SHP77 (cell line): ENCODE measurements at regions not wholly inside any gene's neighbourhood (a gene's known extent, or its start where the extent isn't known, plus 50 kb on each side); places are given as distances from the start of the nearest gene placed in this dataset.
"Not testable (repeated sequence)": the region's sequence is repeated elsewhere in the genome, so short reads cannot be mapped to it uniquely, and the experiment has no call there.

Experiments used
- DNase-seq, 2 experiments: peaks; one replicate each; lab custom pipeline; 2025; lab: John Stamatoyannopoulos, UW

DNA sequence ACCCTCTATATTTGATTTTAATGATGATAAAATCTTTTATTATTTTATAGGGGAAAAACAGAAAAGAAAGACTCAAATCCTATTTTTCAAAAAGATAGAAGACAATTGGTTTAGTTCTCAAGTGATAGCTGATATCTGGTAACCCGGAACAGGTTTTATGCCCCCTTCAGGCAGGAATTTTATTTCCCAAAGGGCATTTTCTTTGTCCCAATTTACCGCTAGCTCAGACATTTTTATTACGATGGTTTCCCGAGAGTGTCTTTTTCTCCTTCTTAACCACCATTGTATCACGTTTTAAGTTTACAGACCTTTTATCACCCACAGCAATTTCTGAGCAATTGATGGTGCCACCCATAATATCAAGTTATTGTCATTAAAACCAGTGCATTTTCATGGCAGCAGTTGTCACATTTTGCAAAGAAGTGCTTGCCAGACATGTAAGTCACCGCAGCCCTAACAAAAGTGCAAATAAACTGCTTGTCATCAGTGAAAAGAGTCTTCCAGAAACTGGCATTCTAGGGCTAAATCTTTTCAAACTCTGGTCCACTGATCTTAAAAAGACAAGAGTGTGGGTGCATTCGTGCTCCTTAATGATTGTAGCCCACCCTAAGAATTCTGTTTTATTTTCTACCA lies 204.8 kb upstream of the VCX start:
- DNase-seq = no peak

DNA sequence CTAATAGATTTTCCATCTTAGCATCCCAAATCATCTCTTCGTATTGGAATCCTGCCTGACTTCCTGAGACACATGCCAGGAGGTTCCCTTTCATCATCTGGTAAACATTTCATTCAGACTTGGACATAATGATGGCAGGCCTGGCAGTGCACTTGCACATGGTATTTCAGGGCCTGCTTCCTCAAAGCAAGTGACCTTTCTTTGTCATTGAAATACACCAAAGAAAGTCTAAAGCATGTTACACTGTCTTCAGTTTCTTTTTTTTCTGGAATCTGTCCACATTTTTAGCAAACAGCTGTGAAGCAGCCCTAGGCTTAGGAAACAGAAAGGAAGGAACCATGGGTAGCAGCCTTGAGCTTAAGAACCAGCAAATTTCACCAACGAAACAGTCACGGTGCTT lies 205.9 kb upstream of the VCX start:
- no peak for DNase-seq

DNA sequence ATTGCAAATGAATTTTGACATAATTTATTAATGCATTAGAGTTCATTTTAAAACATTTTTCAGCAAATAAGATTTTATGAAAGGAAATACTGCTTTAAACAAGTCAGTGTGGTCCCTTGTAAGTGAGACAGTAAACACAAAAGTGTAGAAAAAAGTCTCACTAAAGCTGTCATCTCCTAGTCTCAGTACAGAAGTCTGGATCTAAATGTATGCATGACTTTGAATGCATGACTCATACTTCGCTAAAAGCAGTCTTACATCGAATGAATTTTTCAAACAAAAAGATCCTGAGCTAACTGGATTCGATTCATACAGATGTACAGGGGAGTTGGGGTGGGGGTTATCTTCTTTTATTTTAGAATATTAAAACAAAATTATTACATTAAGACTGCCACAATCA lies 207.4 kb upstream of the VCX start:
- DNase-seq = no peak

DNA sequence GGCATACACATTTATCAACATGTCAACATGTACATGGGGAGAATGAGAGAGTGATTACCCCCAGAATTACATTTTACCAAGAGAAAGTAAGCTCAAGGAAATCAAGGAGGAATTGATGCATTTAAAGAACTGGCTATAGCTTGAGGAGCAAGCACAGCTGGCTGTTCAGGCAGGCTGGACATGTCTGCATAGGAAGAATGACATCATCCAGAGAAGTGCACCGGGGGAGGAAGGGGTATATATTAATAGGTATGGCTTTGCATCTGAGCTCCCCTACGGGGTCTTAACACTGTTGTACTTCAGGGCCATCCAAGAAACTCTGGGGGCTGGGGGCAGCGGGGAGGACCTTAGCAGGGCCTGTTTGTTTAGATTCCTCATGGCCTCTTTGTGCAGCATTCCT lies 222.4 kb upstream of the VCX start:
- DNase-seq = peak in 1 of 2 experiments; percentile 24

DNA sequence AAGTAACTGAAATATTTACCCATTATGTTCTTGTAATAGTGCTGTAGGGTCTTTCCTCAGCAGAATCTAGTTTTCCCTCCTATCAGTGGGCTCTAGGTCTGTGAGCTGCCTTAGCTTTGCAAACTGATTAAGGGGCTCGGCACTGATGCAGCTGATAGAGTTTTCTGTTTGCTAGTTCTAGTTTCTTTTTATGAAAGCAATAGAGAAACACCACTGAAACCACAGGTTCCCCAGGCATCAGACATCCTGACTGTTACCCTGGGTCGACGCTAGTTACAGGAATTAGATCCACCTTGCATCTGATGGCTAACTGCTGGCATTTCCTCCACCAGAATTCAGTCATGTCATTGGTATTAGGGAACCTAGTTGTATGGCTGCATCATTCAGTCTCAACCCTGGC lies 225.0 kb upstream of the VCX start:
- no peak for DNase-seq

DNA sequence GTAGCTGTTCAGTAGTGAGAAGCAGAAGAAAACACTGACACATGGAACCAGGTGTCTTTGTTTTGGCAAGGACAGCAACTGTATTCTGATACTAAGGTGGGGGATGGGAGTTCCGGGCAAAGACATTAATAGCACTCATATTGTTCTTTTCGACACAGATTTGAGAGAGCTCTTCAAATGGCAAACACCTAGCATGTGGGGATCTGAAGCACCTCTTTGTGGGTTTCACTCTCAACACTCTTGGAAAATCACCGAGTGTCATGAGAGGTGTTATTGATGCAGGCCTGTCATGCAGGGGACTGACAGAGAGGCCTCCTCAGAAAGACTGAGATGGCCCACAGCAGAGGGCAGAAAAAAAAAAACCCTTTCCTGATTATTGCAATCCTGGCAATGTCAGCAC lies 228.4 kb upstream of the VCX start:
- DNase-seq = peak; percentile 88 to 90

DNA sequence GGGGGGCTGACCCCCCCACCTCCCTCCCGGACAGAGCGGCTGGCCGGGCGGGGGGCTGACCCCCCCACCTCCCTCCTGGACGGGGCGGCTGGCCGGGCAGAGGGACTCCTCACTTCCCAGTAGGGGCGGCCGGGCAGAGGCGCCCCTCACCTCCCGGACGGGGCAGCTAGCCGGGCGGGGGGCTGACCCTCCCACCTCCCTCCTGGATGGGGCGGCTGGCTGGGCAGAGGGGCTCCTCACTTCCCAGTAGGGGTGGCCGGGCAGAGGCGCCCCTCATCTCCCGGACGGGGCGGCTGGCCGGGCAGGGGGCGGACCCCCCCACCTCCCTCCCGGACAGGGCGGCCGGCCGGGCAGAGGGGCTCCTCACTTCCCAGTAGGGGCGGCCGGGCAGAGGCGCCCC lies 234.3 kb upstream of the VCX start:
- DNase-seq = not testable (repeated sequence)

DNA sequence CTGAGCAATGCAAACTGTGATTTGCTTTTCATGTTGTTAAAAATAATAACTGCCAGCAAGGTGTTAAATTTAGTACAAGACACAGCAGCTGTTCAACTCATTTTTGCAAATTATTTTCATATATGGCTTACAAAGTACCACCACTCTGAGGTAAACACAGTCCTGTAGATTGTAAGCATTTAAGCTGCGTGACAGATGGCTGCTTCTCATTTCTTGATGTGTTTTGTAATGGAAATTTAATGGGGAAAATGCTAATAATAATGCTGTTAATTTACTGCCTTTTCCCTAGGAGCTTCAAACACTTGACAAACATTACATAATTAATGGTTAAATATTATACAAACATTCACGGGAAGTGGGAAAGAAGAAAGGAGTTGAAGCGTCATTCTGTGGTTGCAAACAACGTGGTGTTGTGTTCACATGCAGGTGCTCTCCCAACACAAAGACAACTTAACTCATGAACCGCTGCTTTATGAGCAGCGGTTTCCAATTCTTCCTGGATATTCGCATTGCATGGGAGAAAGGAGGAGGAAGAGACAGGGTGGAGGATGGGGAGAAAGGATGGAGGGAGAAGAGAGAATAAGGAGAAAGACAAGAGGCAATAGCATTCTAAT lies 236.8 kb upstream of the VCX start:
- peak in 1 of 2 experiments; percentile 37 for DNase-seq

DNA sequence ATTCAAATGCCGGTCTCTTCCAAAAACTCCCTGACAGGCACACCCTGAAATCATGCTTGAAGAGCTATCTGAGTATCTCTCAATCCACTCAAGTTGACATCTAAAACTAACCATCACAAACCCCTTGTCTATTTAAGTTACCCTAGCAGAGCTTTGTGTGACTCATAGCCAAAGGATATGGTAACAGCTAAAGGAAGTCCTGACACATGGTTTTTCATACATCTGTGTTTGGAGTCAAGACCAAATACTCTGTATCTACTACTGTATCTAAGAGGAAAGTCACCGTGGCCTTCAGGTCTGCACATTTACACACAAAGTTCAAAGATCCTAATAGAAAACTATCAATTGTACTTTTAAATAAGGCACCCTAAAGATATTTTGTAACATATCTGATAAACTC lies 239.6 kb upstream of the VCX start:
- no peak for DNase-seq

DNA sequence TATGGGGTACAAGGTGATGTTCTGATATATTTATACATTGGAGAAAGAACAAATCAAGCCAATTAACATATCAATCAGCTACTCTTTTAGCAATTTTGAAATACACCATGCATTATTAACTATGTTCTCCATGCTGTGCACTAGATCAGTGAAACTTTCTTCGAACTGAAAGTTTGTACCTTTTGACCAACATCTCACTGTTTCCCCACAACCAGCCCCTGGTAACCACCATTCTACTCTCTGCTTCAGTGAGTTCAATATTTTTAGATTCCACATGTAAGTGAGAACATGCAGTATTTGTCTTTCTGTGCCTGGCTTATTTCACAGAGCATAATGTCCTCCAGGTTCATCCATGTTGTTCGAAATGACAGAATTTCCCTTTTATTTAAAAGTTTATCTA lies 246.1 kb upstream of the VCX start:
- DNase-seq = no peak

DNA sequence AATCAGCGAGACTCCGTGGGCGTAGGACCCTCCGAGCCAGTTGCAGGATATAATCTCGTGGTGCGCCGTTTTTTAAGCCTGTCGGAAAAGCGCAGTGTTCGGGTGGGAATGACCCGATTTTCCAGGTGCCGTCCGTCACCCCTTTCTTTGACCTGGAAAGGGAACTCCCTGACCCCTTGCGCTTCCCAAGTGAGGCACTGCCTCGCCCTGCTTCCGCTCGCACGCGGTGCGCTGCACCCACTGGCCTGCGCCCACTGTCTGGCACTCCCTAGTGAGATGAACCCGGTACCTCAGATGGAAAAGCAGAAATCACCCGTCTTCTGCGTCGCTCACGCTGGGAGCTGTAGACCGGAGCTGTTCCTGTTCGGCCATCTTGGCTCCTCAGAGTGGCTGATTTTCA lies 249.6 kb upstream of the VCX start:
- not testable (repeated sequence) for DNase-seq

DNA sequence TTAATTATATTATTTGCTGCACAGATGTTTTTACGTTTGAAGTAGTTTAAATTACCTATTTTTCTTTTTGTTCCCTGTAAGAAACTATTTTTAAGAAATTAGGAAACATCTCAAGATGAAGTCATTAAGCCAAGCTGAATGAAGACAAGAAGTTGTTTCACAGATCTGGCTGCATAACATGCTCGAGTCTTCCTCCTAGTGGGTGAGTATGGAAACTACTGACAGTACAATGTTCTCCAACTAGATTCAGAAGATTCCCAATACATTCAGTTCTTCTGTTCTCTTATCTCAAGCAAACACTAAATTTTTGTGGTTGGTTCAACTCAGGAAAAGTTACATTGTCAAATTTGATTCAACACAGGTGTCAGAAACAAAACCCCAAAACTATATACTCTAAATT lies 256.8 kb upstream of the VCX start:
- no peak for DNase-seq

DNA sequence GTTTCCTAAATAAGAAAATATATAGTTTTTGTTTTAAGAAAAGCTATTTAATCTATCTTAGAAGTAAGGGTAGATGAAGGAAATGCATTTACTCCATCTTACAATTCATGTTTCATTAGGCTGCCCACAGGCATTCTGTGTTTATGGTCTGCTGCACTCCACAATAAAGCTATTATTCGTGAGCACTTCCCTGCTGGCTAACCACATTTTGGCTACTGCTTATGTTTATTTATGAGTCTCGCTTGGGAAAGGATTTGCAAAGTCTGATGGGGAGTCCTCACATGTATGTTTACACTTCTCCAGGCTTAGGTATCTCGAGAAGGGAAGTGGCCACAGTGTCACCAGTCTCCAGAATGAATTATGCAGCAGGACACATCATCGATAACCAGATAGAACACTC lies 260.8 kb upstream of the VCX start:
- DNase-seq = no peak

DNA sequence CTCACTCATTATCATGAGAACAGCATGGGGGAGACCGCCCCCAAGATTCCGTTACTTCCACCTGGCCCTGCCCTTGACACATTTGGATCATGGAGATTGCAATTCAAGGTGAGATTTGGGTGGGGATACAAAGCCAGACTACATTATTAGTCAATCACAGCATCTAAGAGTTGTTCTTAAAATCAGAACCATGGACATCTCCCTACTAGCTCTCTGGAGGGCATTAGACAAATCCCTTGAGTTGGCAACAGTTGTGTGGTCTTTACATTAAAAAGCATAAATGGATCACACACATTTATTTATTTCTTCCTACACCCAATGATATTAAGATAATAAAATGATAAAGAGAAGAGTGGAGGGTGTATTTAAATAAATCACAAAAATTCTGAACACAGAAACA lies 262.8 kb upstream of the VCX start:
- no peak for DNase-seq

DNA sequence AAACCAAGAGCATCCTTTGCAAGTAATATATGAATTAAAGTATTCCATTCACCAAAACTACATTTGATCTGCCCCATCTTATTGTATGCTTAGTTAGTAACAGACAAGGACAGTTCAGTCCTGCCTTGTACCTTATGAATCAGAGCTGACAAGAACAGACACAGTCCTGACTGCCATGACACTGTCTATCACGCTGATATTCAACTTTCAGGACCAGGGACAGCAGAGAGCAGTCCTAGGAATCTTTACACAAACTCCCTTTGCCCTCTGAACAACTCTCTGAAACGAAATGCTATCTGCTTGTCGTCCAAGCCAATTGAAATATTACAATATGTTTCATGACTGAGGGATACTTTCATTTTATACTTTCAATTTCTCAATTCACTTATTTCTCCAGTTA lies 268.6 kb upstream of the VCX start:
- DNase-seq = no peak

DNA sequence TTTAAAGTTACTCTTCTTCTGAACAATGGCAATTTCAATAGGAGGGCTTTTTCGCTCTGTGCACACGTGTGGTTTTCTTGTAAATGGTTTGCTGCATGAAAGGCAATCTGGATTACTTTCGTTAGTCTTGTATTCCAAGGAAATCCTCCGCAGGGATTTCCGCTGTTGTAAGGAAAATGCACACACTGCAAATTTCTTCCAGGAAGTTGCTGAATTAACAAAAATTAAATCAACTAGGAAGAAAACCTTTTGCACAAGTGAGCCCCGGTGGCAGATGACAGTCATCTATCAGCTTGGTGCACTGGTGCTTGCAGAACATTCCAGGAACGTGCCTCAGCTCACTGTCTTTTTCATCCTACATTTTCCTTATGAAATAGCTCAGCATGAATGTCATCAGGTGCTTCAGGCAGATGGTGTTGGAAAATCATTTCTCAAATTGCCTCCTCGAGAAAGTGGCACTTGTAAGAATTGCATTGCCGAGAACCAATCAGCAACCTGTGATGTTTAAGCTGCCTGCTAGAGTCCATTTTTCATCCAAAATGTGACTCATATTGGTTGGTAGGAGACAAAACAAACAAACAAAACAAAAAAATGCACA lies 272.4 kb upstream of the VCX start:
- DNase-seq = no peak

DNA sequence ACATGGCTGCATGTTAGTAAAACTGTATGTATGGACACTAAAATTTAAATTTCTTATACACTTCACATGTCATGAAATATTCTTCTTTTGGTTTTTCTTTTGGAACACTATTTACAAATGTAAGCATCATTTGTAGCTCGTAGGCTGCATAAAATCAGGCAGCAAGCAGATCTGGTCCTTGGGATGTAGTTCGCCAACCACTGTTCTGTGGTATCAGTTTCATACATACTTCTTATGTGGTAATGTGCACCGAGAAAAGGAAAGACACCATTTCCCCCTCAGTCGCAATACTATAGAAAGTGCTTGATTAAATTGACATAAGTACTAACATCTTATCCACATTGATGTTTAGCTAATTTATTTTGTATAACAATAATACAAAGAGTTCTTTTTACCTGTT lies 274.4 kb upstream of the VCX start:
- DNase-seq = no peak

DNA sequence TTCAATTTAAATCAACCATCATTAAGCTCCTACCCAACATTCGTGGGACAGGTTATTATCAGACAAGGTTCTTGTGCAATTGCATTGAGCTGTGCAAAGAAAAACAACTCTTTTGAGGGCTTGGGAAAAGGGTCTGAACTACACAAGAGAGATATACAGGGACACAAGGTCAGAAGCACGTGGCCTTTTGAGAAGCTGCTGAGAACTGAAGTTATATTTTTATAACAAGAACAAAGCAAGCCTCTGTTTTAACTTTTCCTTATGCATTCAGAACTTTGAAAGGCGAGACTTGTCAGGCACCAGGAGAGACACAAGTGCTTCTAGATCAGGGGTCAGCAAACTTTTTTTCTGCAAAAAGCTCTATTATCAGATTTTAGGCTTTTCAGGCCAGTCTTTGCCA lies 274.8 kb upstream of the VCX start:
- no peak for DNase-seq

DNA sequence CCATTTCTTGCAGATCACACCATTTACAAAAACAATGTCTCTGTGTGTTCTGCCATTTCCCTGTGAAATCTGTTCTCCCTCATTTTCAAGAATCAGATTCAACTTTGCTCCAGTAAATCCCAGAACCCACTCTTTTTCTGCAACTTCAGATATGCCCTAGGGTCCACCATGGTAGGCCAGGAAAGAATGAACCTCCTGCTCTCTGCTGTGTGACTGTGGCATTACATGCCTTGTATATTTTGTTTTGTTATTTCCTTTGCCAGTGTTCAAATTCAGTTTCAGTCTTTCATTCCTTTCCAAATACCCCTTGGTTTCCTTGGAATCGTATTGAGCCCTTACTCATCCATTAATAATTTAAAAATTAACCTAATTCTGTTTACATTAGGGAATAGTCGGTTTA lies 290.2 kb upstream of the VCX start:
- DNase-seq = no peak

DNA sequence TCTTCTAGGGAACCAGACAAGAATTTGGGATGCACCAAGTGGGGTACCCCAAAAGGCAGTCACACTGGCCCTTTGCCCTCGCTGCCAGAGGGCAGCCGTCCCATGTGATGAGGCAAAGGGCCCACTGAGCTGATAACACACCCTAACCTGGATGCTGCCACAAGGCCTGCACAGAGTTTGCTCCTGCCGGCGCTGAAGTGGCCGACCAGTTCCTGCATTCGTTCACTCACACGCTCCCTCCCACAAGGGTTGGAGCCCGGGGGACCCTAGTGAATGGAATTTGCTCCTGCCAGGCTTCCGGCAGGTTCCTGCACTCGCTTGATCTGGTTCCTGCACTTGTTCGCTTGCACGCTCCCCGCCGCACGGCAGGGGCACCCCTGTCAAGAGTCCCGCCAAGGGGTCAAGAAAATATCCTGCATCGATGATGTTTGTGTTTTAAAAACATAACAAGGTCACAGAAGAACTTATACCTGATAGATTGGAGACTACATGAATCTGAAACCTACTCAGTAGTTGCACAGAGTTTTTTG lies 296.4 kb upstream of the VCX start:
- no peak for DNase-seq

DNA sequence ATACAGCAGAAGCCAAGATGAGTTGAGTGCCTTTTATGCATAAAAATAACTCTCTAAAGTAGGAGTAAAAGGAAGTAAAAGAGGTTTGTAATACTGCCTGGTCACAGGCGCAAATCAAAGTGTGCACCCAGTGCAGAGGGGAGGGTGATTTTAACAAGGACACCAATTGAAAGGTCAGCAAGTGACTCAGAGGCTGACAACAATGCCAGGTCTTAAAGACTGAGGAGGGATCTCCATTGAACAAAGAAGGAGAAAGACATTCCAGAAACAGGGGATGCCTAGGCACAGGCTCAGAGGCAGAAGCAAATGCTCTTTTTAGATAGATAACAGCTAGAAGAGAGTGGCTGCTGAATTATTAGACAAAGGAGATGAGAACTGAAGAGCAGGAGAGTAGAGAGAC lies 297.4 kb upstream of the VCX start:
- no peak for DNase-seq

DNA sequence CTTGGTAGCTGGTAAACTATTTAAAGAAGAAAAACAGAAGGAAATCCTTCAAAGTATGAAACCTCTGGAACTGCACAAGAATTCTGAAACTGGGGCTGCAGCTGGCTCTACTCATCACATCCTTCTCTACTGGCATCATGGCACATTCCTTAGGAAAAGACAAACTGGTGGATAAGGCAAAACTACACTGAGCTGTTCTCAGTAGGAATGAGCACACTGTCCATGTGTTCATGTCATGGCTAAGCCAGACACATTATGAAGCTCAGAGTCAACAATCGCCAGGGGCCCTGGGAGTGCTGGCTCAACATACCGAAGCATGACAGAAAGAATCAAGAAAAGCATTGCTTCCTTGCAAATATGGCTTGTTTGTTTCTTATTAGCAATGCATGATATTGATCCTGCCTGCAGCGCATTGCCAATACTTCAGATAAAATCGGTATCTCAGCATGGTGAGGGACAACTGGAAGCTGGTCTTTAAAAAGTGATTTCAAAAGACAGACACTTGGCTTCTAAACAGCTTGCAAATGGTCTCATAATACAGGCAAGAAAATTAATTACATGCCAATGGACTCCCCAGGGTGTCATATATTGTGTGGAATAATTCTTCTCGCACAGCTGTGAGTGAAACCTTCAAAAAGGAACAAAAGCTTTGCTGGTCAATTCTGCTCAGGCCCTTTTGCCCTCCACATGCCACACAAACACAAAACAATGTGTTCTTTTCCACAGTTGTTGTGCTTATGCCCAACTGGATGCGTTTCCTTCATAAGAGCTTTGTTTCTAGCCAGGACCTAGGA lies 300.2 kb upstream of the VCX start:
- no peak for DNase-seq

DNA sequence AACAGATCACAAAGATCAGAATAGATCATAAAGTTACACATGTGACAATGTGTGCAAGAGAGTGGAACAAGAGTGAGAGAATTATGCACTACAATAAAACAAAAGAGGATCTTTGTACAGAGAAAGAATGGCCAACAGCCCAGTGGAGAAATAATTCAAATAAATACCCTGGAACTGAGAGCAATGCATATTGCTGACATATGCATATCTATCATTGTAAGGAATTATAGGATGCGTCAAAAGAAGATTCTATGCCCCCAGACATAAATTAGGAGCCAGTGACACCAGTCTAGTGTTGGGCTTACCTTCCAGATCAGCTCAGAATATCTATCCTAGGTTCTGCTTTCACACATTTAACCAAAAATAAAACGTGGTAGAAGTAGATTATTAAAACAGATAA lies 320.1 kb upstream of the VCX start:
- DNase-seq = no peak
